HAP-1 (cell line): ENCODE measurements at regions not wholly inside any gene's neighbourhood (a gene's known extent, or its start where the extent isn't known, plus 50 kb on each side); places are given as distances from the start of the nearest gene placed in this dataset.

ENCODE experiments used
- DNase-seq, 2 experiments: peaks; one replicate each; pipeline ENCODE4 v3.0.0-alpha.2; 2016 to 2020; ENCODE audit warnings: low spot score in 2 of 2
- H3K27me3 ChIP-seq: fragments of 250-450 bp; sonication (Bioruptor Pico); 2 replicates; pipeline ENCODE4 v1.5.1; 2020; ENCODE audit warnings: low read depth, mild to moderate bottlenecking, moderate library complexity
- H3K36me3 ChIP-seq: fragments of 250-450 bp; sonication (Bioruptor Pico); replicated peaks from 2 replicates; pipeline ENCODE4 v1.5.1; 2020; ENCODE audit warnings: mild to moderate bottlenecking
- H3K4me1 ChIP-seq: fragments of 250-450 bp; sonication (Bioruptor Pico); 2 replicates; pipeline ENCODE4 v1.5.1; 2020; ENCODE audit warnings: mild to moderate bottlenecking
- H3K4me3 ChIP-seq: fragments of 250-450 bp; sonication (Bioruptor Pico); 2 replicates; pipeline ENCODE4 v1.5.1; 2020; ENCODE audit warnings: mild to moderate bottlenecking, moderate library complexity
- H3K9me3 ChIP-seq: fragments of 250-450 bp; sonication (Bioruptor Pico); 2 replicates; pipeline ENCODE4 v1.5.1; 2020; ENCODE audit warnings: mild to moderate bottlenecking, moderate library complexity
- in situ Hi-C: fragments of 300-500 bp; cut with MboI; formaldehyde crosslinking; loops from 3 replicates; pipeline ENCODE4 v1.14.3; 2020; ENCODE audit warnings: low sequenced_read_pairs, inconsistent platforms, mixed read lengths

- H3K9me3 ChIP-seq: no peaks in the 10 kb centered on the region
- no peak overlapping the region for H3K4me3 ChIP-seq
- no peaks in the 10 kb centered on the region for H3K27me3 ChIP-seq
- no peaks in the 10 kb centered on the region for H3K36me3 ChIP-seq
- H3K4me1 ChIP-seq: no peaks in the 10 kb centered on the region
- DNase-seq: no peak
- in situ Hi-C loops: no loop called here
Measured at GRCh38 chr12:90274407-90274806, 565.8 kb upstream of the ATP2B1 start.

- Histone ChIP-seq H3K4me1 (no peaks in the 10 kb centered on the region), H3K4me3 (no peak overlapping the region), H3K27me3 (no peaks in the 10 kb centered on the region), H3K36me3 (no peaks in the 10 kb centered on the region), H3K9me3 (no peaks in the 10 kb centered on the region)
- DNase-seq: no peak
- in situ Hi-C loops: no loop called here
Measured at GRCh38 chr12:90268574-90268973, 559.9 kb upstream of the ATP2B1 start.

GRCh38 chr12:90262251-90262650 is 553.6 kb upstream of the ATP2B1 start:
- Histone ChIP-seq H3K36me3 (no peaks in the 10 kb centered on the region), H3K27me3 (no peaks in the 10 kb centered on the region), H3K4me1 (no peaks in the 10 kb centered on the region), H3K9me3 (no peaks in the 10 kb centered on the region), H3K4me3 (no peak overlapping the region)
- in situ Hi-C loops: no loop called here
- DNase-seq: no peak

- no peak overlapping the region for H3K4me3 ChIP-seq
- H3K9me3 ChIP-seq: no peaks in the 10 kb centered on the region
- in situ Hi-C loops: no loop called here
- DNase-seq: no peak
- no peaks in the 10 kb centered on the region for H3K4me1 ChIP-seq
- no peaks in the 10 kb centered on the region for H3K27me3 ChIP-seq
- no peaks in the 10 kb centered on the region for H3K36me3 ChIP-seq
Measured at GRCh38 chr12:90261283-90261682, 552.6 kb upstream of the ATP2B1 start.

GRCh38 chr12:90260136-90260535 is 551.5 kb upstream of the ATP2B1 start:
- H3K4me3 ChIP-seq: no peak overlapping the region
- in situ Hi-C loops: no loop called here
- H3K9me3 ChIP-seq: no peaks in the 10 kb centered on the region

GRCh38 chr12:90257927-90258624 is 549.4 kb upstream of the ATP2B1 start:
- H3K9me3 ChIP-seq: no peaks in the 10 kb centered on the region
- H3K27me3 ChIP-seq: no peaks in the 10 kb centered on the region
- DNase-seq: no peak
- no peak overlapping the region for H3K4me3 ChIP-seq
- H3K36me3 ChIP-seq: no peaks in the 10 kb centered on the region
- in situ Hi-C loops: no loop called here
- no peaks in the 10 kb centered on the region for H3K4me1 ChIP-seq

More at GRCh38 chr12:90260136-90260535, 551.5 kb upstream of the ATP2B1 start:
- Histone ChIP-seq H3K4me1 (no peaks in the 10 kb centered on the region), H3K36me3 (no peaks in the 10 kb centered on the region), H3K27me3 (no peaks in the 10 kb centered on the region)
- no peak for DNase-seq

- Histone ChIP-seq H3K4me3 (no peak overlapping the region), H3K9me3 (no peaks in the 10 kb centered on the region), H3K4me1 (no peaks in the 10 kb centered on the region), H3K36me3 (no peaks in the 10 kb centered on the region), H3K27me3 (no peaks in the 10 kb centered on the region)
- DNase-seq: no peak
- in situ Hi-C loops: no loop called here
Measured at GRCh38 chr12:90254796-90255195, 546.2 kb upstream of the ATP2B1 start.

GRCh38 chr12:90253674-90254181 is 545.1 kb upstream of the ATP2B1 start:
- DNase-seq: no peak

GRCh38 chr12:90253136-90253535 is 544.5 kb upstream of the ATP2B1 start:
- in situ Hi-C loops: no loop called here

More at GRCh38 chr12:90253674-90254181, 545.1 kb upstream of the ATP2B1 start:
- no peaks in the 10 kb centered on the region for H3K4me1 ChIP-seq
- H3K9me3 ChIP-seq: no peaks in the 10 kb centered on the region
- in situ Hi-C loops: no loop called here
- no peaks in the 10 kb centered on the region for H3K36me3 ChIP-seq
- H3K27me3 ChIP-seq: peaks cover 6% of the 10 kb centered on the region; the same call in 1 of the 2 replicates
- H3K4me3 ChIP-seq: no peak overlapping the region

GRCh38 chr12:90250766-90251165 is 542.1 kb upstream of the ATP2B1 start:
- Histone ChIP-seq H3K27me3 (peaks cover 7% of the 10 kb centered on the region; the same call in 1 of the 2 replicates), H3K9me3 (no peaks in the 10 kb centered on the region), H3K36me3 (no peaks in the 10 kb centered on the region), H3K4me3 (no peak overlapping the region), H3K4me1 (no peaks in the 10 kb centered on the region)
- DNase-seq: no peak
- in situ Hi-C loops: no loop called here

More at GRCh38 chr12:90253136-90253535, 544.5 kb upstream of the ATP2B1 start:
- no peak for DNase-seq
- Histone ChIP-seq H3K4me3 (no peak overlapping the region), H3K9me3 (no peaks in the 10 kb centered on the region), H3K4me1 (no peaks in the 10 kb centered on the region), H3K27me3 (peaks cover 7% of the 10 kb centered on the region; the same call in 1 of the 2 replicates), H3K36me3 (no peaks in the 10 kb centered on the region)

GRCh38 chr12:90250042-90250441 is 541.4 kb upstream of the ATP2B1 start:
- Histone ChIP-seq H3K36me3 (no peaks in the 10 kb centered on the region), H3K4me3 (no peak overlapping the region), H3K9me3 (no peaks in the 10 kb centered on the region), H3K4me1 (no peaks in the 10 kb centered on the region), H3K27me3 (peaks cover 7% of the 10 kb centered on the region; the same call in 1 of the 2 replicates)
- DNase-seq: no peak
- in situ Hi-C loops: no loop called here

GRCh38 chr12:90246688-90247087 is 538.0 kb upstream of the ATP2B1 start:
- H3K27me3 ChIP-seq: peaks cover 7% of the 10 kb centered on the region; the same call in 1 of the 2 replicates
- no peaks in the 10 kb centered on the region for H3K36me3 ChIP-seq
- H3K9me3 ChIP-seq: no peaks in the 10 kb centered on the region
- in situ Hi-C loops: no loop called here
- no peak for DNase-seq
- H3K4me1 ChIP-seq: no peaks in the 10 kb centered on the region
- no peak overlapping the region for H3K4me3 ChIP-seq

GRCh38 chr12:90245391-90245790 is 536.8 kb upstream of the ATP2B1 start:
- Histone ChIP-seq H3K4me3 (no peak overlapping the region), H3K27me3 (peaks cover 7% of the 10 kb centered on the region; the same call in 1 of the 2 replicates), H3K36me3 (no peaks in the 10 kb centered on the region), H3K9me3 (no peaks in the 10 kb centered on the region), H3K4me1 (no peaks in the 10 kb centered on the region)
- in situ Hi-C loops: no loop called here
- no peak for DNase-seq

GRCh38 chr12:90244232-90244631 is 535.6 kb upstream of the ATP2B1 start:
- Histone ChIP-seq H3K4me3 (no peak overlapping the region), H3K4me1 (no peaks in the 10 kb centered on the region), H3K27me3 (peaks cover 6% of the 10 kb centered on the region; the same call in 1 of the 2 replicates), H3K36me3 (no peaks in the 10 kb centered on the region), H3K9me3 (no peaks in the 10 kb centered on the region)
- in situ Hi-C loops: no loop called here
- no peak for DNase-seq
